ENCODE measurements at regions not wholly inside any gene's neighbourhood (a gene's known extent, or its start where the extent isn't known, plus 50 kb on each side); places are given as distances from the start of the nearest gene placed in this dataset.
A peak's percentile ranks its signal among the peaks of the same experiment; 100 is the strongest.

DNA sequence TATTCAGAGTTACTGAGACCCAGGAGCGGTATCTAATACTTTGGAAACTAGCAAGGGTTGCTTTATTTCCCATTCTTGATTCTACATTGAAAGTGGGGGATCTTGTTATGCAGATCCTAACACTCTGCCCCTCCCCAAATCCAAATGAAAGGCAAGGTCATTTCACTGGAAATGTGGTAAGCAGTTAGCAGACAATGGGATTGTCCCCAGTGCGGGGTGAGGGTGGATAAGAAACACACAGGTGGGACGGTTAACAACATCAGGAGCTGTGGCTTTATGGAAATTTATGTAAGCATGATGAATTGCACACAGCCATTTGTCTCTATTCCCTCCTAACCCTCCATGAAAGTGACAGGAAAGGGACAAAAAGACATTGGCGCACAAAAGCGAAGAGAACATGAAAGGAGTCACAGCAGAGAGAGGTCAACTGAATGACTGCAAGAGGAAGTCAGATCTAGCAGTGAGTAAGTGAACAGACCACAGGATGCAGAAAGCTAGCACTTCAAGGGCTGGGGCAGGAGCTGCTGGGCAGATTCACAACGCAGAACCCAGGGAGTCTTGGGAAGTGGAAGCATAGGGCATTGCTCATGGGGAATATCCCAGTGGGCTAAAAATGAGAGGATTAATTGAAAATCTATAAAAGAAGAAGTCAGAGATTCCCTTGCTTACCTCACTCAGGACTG is 184.4 kb downstream of the HSD17B3 start:
- Histone ChIP-seq H3K4me1 (no peaks in the 10 kb centered on the region), H3K27me3 (peaks cover 0 to 11% (median 0%) of the 10 kb centered on the region in 9 donors), H3K36me3 (no peaks in the 10 kb centered on the region), H3K27ac (no peak overlapping the region), H3K9me3 (peaks cover 0 to 13% (median 0%) of the 10 kb centered on the region in 12 donors), H3K4me3 (no peak overlapping the region)
- 80 to 90% (median 83%) methylated on average over 6 of the region's 6 CpGs for WGBS, 4 donors
- ATAC-seq = no peak
- no peak for DNase-seq
- TF ChIP-seq POLR2A (IDR thresholded peaks at IDR 0.05) = no peak
- TF ChIP-seq, protein P1, sequence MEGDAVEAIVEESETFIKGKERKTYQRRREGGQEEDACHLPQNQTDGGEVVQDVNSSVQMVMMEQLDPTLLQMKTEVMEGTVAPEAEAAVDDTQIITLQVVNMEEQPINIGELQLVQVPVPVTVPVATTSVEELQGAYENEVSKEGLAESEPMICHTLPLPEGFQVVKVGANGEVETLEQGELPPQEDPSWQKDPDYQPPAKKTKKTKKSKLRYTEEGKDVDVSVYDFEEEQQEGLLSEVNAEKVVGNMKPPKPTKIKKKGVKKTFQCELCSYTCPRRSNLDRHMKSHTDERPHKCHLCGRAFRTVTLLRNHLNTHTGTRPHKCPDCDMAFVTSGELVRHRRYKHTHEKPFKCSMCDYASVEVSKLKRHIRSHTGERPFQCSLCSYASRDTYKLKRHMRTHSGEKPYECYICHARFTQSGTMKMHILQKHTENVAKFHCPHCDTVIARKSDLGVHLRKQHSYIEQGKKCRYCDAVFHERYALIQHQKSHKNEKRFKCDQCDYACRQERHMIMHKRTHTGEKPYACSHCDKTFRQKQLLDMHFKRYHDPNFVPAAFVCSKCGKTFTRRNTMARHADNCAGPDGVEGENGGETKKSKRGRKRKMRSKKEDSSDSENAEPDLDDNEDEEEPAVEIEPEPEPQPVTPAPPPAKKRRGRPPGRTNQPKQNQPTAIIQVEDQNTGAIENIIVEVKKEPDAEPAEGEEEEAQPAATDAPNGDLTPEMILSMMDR (IDR thresholded peaks at IDR 0.05) = no peak
- intact Hi-C loops (cut with DNase I) = no loop called here

DNA sequence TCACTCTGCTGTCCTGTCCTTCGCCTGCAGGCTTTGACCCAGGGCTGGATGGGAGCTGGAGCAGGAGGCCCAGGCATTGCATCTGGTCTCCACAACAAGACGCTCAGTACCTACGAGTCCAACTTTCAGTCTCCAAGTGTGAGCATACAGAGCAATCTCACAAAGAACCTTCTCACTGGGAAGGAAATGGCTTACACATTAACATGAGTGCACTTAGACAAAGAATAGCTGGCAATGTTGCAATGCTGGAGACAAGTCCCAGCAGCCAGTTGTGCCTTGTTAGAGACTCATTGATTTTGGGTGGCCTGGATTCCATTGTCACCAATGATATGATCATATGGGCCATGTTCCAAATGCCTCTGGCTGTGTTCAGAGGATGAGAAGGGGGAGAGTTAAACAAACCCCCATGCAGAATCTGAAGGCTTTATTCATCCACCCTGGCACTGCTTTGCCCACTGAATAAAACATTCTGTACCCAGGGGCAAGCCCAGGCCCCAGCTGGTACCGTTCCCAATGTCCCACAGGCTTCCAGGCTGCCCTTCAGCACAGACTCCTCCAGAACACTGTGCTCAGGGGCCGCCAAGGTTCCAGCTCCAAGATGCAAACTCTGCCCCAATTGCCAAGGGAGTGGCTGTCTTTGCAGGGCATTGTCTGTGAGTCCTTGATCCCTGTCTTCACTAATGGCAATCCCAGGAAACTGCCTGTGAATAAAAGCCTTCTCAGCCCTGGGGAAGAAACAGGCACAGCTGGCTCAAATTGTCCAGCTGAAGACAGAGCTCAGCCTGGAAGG is 185.5 kb downstream of the HSD17B3 start:
- TF ChIP-seq, protein P1 (IDR thresholded peaks at IDR 0.05) = no peak
- no peak for TF ChIP-seq POLR2A (IDR thresholded peaks at IDR 0.05)
- no peak overlapping the region for H3K27ac ChIP-seq
- DNase-seq (no peak), ATAC-seq (peak in 2 of 4 donors; percentile 22 to 41)
- intact Hi-C loops (cut with DNase I) = no loop called here
- H3K9me3 ChIP-seq = peaks cover 0 to 13% (median 0%) of the 10 kb centered on the region in 12 donors
- H3K36me3 ChIP-seq = no peaks in the 10 kb centered on the region
- H3K4me3 ChIP-seq = no peak overlapping the region
- no peaks in the 10 kb centered on the region for H3K4me1 ChIP-seq
- WGBS, 4 donors = 74 to 88% (median 82%) methylated on average over 5 of the region's 5 CpGs
- H3K27me3 ChIP-seq = peaks cover 0 to 11% (median 0%) of the 10 kb centered on the region in 9 donors

DNA sequence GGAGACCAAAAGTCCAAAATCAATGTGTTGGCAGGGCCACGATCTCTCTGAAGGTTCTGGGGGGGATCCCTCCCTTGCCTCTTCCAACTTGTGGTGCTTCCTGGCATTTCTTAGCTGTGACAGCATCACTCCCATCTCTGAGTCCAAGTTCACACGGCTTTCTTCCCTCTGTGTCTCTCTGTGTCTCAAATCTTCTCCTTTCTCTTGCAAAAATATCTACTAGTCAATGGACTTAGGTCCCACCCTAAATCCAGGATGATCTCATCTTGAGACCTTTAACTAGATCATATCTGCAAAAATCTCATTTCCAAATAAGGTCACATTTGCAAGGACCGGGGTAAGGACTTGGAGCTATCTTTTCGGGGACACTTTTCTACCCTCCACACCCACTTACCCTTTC is 186.1 kb downstream of the HSD17B3 start:
- Histone ChIP-seq H3K4me3 (no peak overlapping the region), H3K9me3 (peaks cover 0 to 13% (median 0%) of the 10 kb centered on the region in 12 donors), H3K27me3 (peaks cover 0 to 11% (median 0%) of the 10 kb centered on the region in 9 donors), H3K27ac (no peak overlapping the region), H3K4me1 (no peaks in the 10 kb centered on the region), H3K36me3 (no peaks in the 10 kb centered on the region)
- 74 to 80% (median 79%) methylated on average over 4 of the region's 4 CpGs for WGBS, 4 donors
- no peak for DNase-seq
- intact Hi-C loops (cut with DNase I) = no loop called here
- TF ChIP-seq POLR2A (IDR thresholded peaks at IDR 0.05) = no peak
- TF ChIP-seq, protein P1 (IDR thresholded peaks at IDR 0.05) = no peak
- no peak for ATAC-seq

DNA sequence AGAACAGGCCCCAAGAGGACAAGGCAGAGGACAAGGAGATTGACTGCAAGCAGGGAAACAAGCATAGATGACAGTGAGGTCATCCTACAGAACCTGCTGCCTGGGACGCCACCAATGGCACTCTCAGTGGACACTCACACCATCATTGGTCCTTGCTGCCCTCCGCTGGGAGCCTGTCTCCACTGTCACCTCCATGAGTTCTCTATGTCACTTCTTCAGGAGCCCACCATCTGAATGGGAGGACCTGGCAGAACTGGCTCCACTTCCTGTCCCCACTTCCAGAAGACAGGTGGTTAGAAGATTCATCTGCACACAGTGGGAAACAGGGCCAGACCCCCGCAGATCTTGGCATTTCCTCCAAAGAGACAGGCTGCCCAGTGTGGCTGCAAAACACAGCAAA is 188.9 kb downstream of the HSD17B3 start:
- no peaks in the 10 kb centered on the region for H3K36me3 ChIP-seq
- H3K4me3 ChIP-seq = no peak overlapping the region
- TF ChIP-seq, protein P1 (IDR thresholded peaks at IDR 0.05) = no peak
- no peak for TF ChIP-seq POLR2A (IDR thresholded peaks at IDR 0.05)
- DNase-seq = no peak
- H3K27me3 ChIP-seq = peaks cover 0 to 11% (median 0%) of the 10 kb centered on the region in 9 donors
- no peak for ATAC-seq
- H3K9me3 ChIP-seq = no peaks in the 10 kb centered on the region
- intact Hi-C loops (cut with DNase I) = no loop called here
- peaks cover 0 to 8% (median 0%) of the 10 kb centered on the region in 12 donors for H3K4me1 ChIP-seq
- H3K27ac ChIP-seq = no peak overlapping the region
- 71 to 85% (median 81%) methylated on average over 3 of the region's 3 CpGs for WGBS, 4 donors
